HEK293T (cell line): ENCODE measurements at regions not wholly inside any gene's neighbourhood (a gene's known extent, or its start where the extent isn't known, plus 50 kb on each side); places are given as distances from the start of the nearest gene placed in this dataset.
"Not testable (repeated sequence)": the region's sequence is repeated elsewhere in the genome, so short reads cannot be mapped to it uniquely, and the experiment has no call there.

Source experiments
- CTCF ChIA-PET: fragments of 350-600 bp; formaldehyde crosslinking; extraction: SDS; loops from one replicate; lab custom pipeline; 2021; ENCODE audit warnings: antibody characterized with exemption, inconsistent platforms; lab: Yijun Ruan, JAX
- POLR2A ChIA-PET: fragments of 350-600 bp; formaldehyde crosslinking; extraction: SDS; loops from one replicate; lab custom pipeline; 2020; ENCODE audit warnings: antibody characterized with exemption, inconsistent platforms; lab: Yijun Ruan, JAX
- DNase-seq: peaks from one replicate; pipeline ENCODE4 v3.0.0; 2012; ENCODE audit warnings: mixed read lengths; ENCODE audit errors: extremely low spot score
- ARNT ChIP-seq: fragments of 450-650 bp; IDR thresholded peaks from 2 replicates; pipeline ENCODE4 v1.6.1; 2017; ENCODE audit warnings: mild to moderate bottlenecking
- BHLHE40 ChIP-seq: fragments of 450-650 bp; IDR thresholded peaks from 2 replicates; pipeline ENCODE4 v1.6.1; 2016; ENCODE audit warnings: mild to moderate bottlenecking, moderate library complexity, borderline replicate concordance
- CTBP1 ChIP-seq: fragments of 450-650 bp; IDR thresholded peaks from 2 replicates; pipeline ENCODE4 v1.6.1; 2016; ENCODE audit warnings: borderline replicate concordance
- ELF4 ChIP-seq: fragments of 450-650 bp; IDR thresholded peaks from 2 replicates; pipeline ENCODE4 v1.6.1; 2017; ENCODE audit warnings: antibody characterized with exemption
- FOXA1 ChIP-seq: fragments of 450-650 bp; IDR thresholded peaks from 2 replicates; pipeline ENCODE4 v1.6.1; 2016; ENCODE audit warnings: mild to moderate bottlenecking
- FOXK2 ChIP-seq: fragments of 450-650 bp; IDR thresholded peaks from 2 replicates; pipeline ENCODE4 v1.6.1; 2016; ENCODE audit warnings: mild to moderate bottlenecking
- FOXM1 ChIP-seq: fragments of 450-650 bp; IDR thresholded peaks from 2 replicates; pipeline ENCODE4 v1.6.1; 2017; ENCODE audit warnings: mild to moderate bottlenecking, borderline replicate concordance
- HDGF ChIP-seq: fragments of 450-650 bp; IDR thresholded peaks from 2 replicates; pipeline ENCODE4 v1.6.1; 2017; ENCODE audit warnings: antibody characterized with exemption, borderline replicate concordance
- L3MBTL2 ChIP-seq: fragments of 450-650 bp; conservative IDR thresholded peaks from 2 replicates; pipeline ENCODE4 v1.6.1; 2016; ENCODE audit warnings: mild to moderate bottlenecking
- LEF1 ChIP-seq: fragments of 450-650 bp; IDR thresholded peaks from 2 replicates; pipeline ENCODE4 v1.6.1; 2017; ENCODE audit warnings: mild to moderate bottlenecking, borderline replicate concordance
- NFRKB ChIP-seq: fragments of 450-650 bp; IDR thresholded peaks from 2 replicates; pipeline ENCODE4 v1.6.1; 2016; ENCODE audit warnings: mild to moderate bottlenecking, moderate library complexity
- PKNOX1 ChIP-seq: fragments of 450-650 bp; IDR thresholded peaks from 2 replicates; pipeline ENCODE4 v1.6.1; 2016
- SP1 ChIP-seq: fragments of 450-650 bp; IDR thresholded peaks from 2 replicates; pipeline ENCODE4 v1.6.1; 2017
- SUZ12 ChIP-seq: fragments of 450-650 bp; IDR thresholded peaks from 2 replicates; pipeline ENCODE4 v1.6.1; 2016; ENCODE audit warnings: mild to moderate bottlenecking
- TARDBP ChIP-seq: fragments of 450-650 bp; IDR thresholded peaks from 2 replicates; pipeline ENCODE4 v1.6.1; 2016
- ZNF384 ChIP-seq: fragments of 450-650 bp; IDR thresholded peaks from 2 replicates; pipeline ENCODE4 v1.6.1; 2016

GRCh38 chr10:118961436-118961835 lies 68.1 kb upstream of the NANOS1 start:
- CTCF ChIA-PET, result no interaction called here

GRCh38 chr10:118962331-118962868 lies 67.1 kb upstream of the NANOS1 start:
- DNase-seq, POLR2A ChIA-PET, CTCF ChIA-PET: not testable (repeated sequence)

More at GRCh38 chr10:118961436-118961835, 68.1 kb upstream of the NANOS1 start:
- no peak for TF ChIP-seq ELF4
- no peak for TF ChIP-seq PKNOX1
- no peak for TF ChIP-seq ZNF384
- POLR2A ChIA-PET, result interaction anchor here (0.6 kb wide), 1 partner anchor 25 kb away, joined by 3 read pairs; no protein-coding TSS in a partner anchor
- DNase-seq, result no peak

- ChIA-PET CTCF (no interaction called here), POLR2A (no interaction called here)
- TF ChIP-seq L3MBTL2 (no peak), NFRKB (no peak), LEF1 (no peak), FOXM1 (no peak), BHLHE40 (no peak), FOXA1 (no peak), FOXK2 (no peak), ZNF384 (no peak), ELF4 (no peak), SUZ12 (no peak), HDGF (no peak), CTBP1 (no peak), ARNT (no peak), SP1 (no peak), PKNOX1 (no peak)
- DNase-seq, result no peak
Measured at GRCh38 chr10:118963341-118963740, 66.2 kb upstream of the NANOS1 start.

GRCh38 chr10:118963933-118964332 lies 65.6 kb upstream of the NANOS1 start:
- CTCF ChIA-PET, result no interaction called here
- no peak for DNase-seq
- no peak for TF ChIP-seq BHLHE40
- TF ChIP-seq FOXM1, result no peak
- TF ChIP-seq FOXK2, result no peak
- no peak for TF ChIP-seq PKNOX1
- POLR2A ChIA-PET, result no interaction called here

- DNase-seq, CTCF ChIA-PET, POLR2A ChIA-PET: not testable (repeated sequence)
Measured at GRCh38 chr10:118964476-118964875, 65.0 kb upstream of the NANOS1 start.

GRCh38 chr10:118965096-118965495 lies 64.4 kb upstream of the NANOS1 start:
- ChIA-PET POLR2A (no interaction called here), CTCF (no interaction called here)
- TF ChIP-seq L3MBTL2 (no peak), CTBP1 (no peak), SP1 (no peak), LEF1 (no peak)
- DNase-seq, result no peak

- ChIA-PET CTCF (interaction anchor here (0.6 kb wide), 1 partner anchor 560 kb away, joined by 3 read pairs; no protein-coding TSS in a partner anchor), POLR2A (no interaction called here)
- TF ChIP-seq TARDBP (no peak), BHLHE40 (no peak), FOXK2 (no peak), PKNOX1 (no peak)
- DNase-seq, result no peak
Measured at GRCh38 chr10:118965645-118966044, 63.9 kb upstream of the NANOS1 start.
